ENCODE measurements at regions not wholly inside any gene's neighbourhood (a gene's known extent, or its start where the extent isn't known, plus 50 kb on each side); places are given as distances from the start of the nearest gene placed in this dataset.
"Not testable (repeated sequence)": the region's sequence is repeated elsewhere in the genome, so short reads cannot be mapped to it uniquely, and the experiment has no call there.

GRCh38 chr1:221473411-221473810 lies 268.5 kb downstream of the DUSP10 start:
- DNase-seq, result no peak

- DNase-seq, result no peak
Measured at GRCh38 chr1:221477252-221477651, 264.6 kb downstream of the DUSP10 start.

DNA sequence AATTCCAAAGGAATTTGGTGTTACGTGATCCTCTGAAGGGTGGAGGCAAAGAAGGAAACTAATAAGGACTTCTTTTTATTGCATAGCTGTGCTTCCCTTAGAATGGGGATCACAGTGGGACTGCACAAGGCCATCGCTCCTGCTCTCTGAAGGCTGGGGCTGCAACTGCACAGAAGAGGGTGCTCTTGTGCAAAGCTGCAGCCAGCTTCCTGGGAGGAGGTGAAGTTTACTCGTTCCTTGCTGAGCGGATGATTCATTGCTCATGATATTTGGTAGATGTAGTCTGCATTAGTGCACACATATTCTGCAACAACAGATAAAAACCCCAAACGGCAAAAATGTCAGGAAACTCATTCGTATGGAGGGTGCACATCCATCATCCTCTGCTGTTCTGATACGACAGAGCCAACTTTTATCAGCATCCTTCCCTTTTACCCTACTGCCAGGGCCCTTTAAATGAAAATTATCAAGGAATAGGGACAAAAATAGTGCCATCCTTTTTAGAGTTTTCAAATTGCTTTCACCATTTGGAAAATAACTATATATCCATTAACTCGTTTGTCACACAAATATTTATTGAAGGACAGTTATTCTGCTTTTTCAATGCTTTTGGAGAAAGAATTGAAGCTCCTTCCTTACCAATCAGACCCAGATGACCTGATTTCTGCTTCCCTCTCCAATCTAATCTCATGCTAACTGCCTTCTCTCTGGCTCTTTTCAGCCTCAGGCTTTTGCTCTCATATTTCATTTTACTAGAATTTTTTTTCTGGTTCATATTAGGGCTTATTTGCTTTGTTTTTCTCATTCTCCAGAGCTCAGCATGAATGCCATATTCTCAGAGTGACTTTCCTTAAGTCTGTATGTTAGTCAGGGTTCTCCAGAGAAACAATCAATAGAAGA lies 263.6 kb downstream of the DUSP10 start:
- no peak for DNase-seq

GRCh38 chr1:221487781-221488524 lies 253.9 kb downstream of the DUSP10 start:
- no peak for DNase-seq

- no peak for DNase-seq
Measured at GRCh38 chr1:221488550-221488949, 253.3 kb downstream of the DUSP10 start.

- no peak for DNase-seq
Measured at GRCh38 chr1:221494670-221495069, 247.2 kb downstream of the DUSP10 start.

- DNase-seq, result no peak
Measured at GRCh38 chr1:221497046-221497445, 244.8 kb downstream of the DUSP10 start.

DNA sequence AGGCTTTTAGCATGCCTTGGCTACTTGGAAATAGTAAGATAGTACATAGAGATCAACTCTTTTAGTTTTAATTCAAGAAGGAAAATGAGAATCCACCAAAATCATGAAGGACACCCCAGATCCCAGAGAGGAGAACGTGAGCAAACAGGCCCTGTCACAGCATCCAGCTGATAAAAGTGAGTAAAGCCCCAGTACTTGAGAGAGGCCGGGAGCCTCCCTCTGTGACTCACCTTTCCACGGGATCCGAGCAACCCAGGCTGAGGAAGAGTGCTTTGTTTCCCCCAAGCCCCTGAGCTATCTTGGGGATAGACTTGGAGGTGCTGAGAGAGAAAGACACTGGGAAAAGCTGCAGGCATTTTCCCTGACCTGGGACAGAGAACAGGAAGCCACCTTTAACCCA lies 238.6 kb downstream of the DUSP10 start:
- no peak for DNase-seq

GRCh38 chr1:221509575-221510355 lies 232.1 kb downstream of the DUSP10 start:
- DNase-seq, result no peak

DNA sequence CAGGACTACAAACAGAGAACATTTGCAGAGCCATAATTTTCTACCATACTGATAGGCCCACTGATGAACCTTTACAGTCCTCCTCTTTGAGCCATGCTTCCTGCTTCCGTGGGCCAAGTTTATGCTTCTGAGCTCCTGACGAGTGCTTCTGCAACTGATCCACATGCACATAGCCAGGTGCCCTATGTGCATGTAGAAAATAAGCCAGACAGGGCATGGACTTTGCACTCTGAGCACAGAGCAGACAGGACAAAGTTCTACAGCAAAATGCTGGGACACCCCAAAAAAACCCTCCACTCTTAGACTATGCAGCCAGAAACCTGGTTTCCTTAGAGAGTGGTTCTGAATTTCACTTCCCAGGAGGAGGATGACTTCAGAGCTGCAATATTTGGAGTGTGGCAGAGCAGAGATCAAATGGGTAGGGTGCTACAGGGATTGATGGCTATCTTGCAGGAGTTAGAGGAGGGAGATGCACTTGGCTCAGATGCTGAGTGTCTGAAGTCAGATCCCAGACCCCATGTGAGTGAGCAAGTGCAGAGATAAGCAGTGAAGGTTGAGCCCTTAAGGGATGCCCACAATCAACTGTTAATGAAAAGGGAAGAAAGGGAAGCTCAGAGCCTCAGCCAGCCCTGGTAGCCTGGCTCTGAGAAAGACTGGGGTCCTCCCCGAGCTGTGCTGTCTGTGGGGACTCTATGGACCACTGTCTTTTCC lies 230.9 kb downstream of the DUSP10 start:
- DNase-seq, result no peak

DNA sequence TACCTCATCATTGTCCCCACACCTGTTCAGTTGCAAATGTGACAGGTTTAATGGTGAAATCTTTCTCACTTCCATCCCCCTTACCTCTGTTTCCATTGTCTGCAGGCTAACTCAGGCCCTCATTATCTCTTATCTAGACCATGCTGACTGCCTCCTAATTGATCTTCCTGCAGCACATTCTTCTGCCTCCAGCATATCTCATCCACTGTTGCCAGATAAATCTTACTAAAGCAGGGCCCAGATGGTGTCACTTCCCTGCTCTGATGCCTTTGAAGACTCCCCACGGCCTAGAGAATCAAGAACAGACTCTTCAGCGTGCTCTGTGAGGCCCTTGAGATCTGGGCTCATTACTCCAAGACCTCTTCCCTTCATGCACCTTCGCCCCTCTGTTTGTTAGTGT lies 230.1 kb downstream of the DUSP10 start:
- DNase-seq, result no peak

DNA sequence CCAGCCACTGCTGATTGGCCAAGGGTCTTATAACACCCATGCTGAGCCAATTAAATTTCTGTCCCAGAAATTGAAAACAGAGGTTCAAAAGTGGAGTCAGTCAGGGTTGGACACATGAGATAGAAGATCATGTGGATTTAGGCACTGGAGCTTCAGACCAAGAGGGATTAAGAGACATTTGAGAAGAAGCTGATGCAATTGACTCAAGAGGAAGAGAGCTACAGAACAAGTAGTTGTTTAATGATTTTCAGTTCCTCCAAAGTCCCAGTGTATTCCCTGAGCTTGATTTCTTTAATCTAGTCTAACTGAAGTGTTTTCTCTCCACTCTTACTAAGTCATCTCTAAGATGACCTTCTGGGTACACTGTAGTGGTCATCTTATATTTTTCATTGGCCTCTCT lies 227.1 kb downstream of the DUSP10 start:
- DNase-seq, result no peak

GRCh38 chr1:221515496-221515895 lies 226.4 kb downstream of the DUSP10 start:
- no peak for DNase-seq

DNA sequence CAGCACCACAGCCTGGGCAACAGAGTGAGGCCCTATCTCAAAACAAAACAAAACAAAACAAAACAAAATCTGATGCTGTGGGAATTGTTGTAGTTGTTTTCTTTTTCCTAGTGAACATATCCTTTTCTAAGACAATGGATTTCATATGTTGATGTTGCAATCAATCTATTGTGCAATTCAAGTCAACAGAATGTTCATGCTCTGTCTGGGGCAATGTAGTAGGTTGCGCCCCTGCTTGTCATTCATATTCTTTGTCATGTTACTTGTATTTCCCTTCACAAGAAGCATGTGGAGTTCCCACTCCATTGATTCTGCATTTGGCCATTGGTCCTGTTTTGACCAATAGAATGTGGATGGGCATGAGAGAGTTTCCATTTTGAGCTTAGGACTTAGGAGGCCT lies 223.9 kb downstream of the DUSP10 start:
- no peak for DNase-seq

DNA sequence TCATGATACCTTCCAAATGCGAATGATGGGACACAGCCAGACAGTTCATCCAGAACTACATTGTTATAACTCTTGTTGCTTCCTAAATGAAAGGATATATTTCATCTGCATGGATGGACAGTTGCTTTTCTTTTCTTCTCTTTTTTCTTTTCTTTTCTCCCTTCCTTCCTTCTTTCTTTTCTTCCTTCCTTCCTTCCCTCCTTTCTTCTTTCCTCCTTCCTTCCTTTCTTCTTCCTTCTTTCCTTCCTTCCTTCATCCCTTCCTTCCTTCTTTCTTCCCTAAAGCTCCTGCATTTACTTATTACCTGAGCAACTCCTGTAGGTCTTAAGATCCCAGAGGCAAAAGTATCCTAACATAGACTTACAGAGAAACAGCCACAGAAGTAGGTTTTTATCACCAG lies 221.6 kb downstream of the DUSP10 start:
- DNase-seq, result no peak

GRCh38 chr1:221521686-221522085 lies 220.2 kb downstream of the DUSP10 start:
- no peak for DNase-seq

- no peak for DNase-seq
Measured at GRCh38 chr1:221522529-221522940, 219.4 kb downstream of the DUSP10 start.

DNA sequence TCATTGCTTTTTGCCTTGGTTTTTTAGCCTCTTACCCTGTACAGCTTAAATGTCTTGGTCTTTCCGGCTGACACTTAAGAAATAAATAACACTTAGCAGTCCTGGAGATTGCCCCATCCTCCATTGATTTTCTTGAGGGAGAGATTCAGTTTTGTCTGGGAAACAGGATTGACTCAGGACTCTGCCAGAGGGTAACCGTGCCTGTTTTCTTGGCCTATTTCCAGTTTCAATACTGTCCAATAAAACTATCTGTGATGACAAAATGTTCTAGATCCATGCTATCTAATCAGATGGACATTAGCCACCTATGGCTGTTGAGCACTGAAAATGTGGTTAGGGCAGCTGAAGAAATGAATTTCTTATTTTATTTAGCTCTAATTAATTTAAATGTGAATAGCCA lies 216.1 kb downstream of the DUSP10 start:
- no peak for DNase-seq

- DNase-seq, result no peak
Measured at GRCh38 chr1:221527302-221527701, 214.6 kb downstream of the DUSP10 start.

- no peak for DNase-seq
Measured at GRCh38 chr1:221527886-221528624, 213.8 kb downstream of the DUSP10 start.

DNA sequence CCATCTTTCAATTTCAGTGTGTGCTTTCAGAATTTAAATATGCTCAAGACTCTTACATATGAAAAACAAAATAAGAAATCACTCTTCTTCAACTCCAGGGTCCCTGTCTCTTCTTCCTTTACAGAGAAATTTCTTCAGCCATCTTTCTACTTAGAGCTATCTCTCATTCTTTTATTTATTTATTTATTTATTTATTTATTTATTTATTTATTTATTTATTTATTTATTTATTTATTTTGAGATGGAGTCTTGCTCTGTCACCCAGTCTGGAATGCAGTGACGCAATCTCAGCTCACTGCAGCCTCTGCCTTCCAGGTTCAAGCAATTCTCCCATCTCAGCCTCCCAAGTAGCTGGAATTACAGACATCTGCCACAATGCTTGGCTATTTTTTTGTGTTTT lies 211.7 kb downstream of the DUSP10 start:
- DNase-seq, result not testable (repeated sequence)

DNA sequence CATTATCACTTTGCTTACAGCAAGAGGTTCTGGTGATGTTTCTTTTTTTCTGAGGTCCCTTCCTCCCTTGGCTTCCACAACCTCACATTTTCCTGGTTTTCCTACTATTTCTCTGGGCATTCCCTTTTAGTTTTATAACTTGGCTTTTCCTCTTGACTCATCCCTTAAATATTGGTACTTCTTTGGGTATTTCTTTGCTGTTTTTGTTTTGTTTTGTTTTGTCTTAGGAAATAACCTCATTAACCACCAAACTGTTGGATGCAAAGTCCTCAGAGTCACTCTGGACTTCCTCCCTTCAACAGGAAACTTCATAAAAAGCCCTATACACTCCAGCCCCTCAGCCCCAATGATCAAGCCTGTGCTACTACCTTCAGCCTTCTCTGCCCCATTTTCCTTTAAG lies 211.1 kb downstream of the DUSP10 start:
- no peak for DNase-seq
